ENCODE measurements at regions not wholly inside any gene's neighbourhood (a gene's known extent, or its start where the extent isn't known, plus 50 kb on each side); places are given as distances from the start of the nearest gene placed in this dataset.

- TF ChIP-seq CTCF (IDR thresholded peaks at IDR 0.05; ENCODE audit: insufficient read depth, low read length, poor library complexity, severe bottlenecking) (no peak), EZH2phosphoT487 (conservative IDR thresholded peaks at IDR 0.05; ENCODE audit: low read length) (no peak)
Measured at GRCh38 chr3:66762916-66763693, 235.0 kb upstream of the KBTBD8 start.

Data from SU-DHL-6 (cell line).